GM18505 (cell line): ENCODE measurements at regions not wholly inside any gene's neighbourhood (a gene's known extent, or its start where the extent isn't known, plus 50 kb on each side); places are given as distances from the start of the nearest gene placed in this dataset.

ENCODE experiments used
- ATAC-seq: cut with Tn5 transposase; IDR thresholded peaks from one replicate; pipeline ENCODE4 v1.9.1; 2021; ENCODE audit not compliant: unreplicated experiment
- POLR2A ChIP-seq: IDR thresholded peaks from 4 replicates; pipeline ENCODE4 v1.6.1; 2011; ENCODE audit warnings: borderline replicate concordance; ENCODE audit not compliant: insufficient read depth, insufficient read length; ENCODE audit errors: extremely low read depth

DNA sequence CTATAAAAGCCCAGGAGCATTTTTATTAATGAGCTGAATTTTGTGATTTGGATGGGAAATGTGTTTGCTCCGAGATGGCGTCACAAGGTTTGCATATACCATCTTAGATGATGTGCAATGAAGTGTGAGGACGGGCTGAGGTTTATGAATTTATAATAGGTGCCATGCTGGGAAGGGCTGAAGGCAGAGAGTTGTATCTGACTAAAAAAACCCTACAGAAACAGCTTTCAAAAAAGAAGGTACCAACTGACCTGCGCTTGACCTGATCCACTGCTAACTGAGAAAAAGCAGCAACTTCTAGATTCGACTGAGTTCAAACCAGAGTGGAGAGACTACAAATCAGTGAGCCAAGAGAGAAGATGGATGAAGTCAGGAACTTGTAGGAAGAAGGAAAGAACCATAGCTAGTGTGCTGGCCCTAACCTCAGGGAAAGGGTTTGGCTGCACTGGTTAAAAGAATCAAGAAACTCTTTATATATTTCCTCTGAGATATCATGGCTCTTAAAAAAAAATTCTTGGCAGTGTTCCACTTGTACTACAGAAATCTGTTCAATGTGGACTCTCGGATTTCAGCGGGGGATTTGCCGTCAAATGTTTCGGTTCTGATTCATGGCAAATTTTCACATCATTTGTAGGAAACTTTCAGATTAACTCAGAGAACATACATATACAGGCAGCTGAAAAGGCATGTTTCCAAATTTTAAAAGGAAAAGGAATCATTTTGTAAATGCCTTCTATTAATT lies 56.5 kb upstream of the HDGFL1 start:
- no peak for TF ChIP-seq POLR2A
- no peak for ATAC-seq

DNA sequence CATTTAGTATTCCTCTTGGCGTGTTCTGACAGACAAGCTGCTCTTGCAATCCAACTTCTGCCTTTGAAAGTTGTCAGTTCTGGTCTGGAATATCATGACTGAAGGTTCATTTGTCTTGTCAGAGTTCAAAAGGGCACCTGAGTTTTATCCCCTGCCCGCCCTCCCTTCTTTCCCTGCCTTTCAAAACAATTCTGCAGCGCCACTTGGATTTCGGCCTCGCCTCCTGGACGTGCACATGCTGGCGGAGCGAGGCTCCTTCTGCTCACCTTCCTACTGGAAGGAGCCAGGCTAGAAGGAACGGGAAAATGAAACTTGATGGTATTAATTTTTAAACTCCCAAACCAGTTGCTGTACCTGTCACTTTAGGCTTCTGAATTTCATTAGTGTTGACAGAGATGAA lies 55.7 kb upstream of the HDGFL1 start:
- no peak for TF ChIP-seq POLR2A
- no peak for ATAC-seq

- TF ChIP-seq POLR2A, result no peak
- no peak for ATAC-seq
Observed at GRCh38 chr6:22519237-22519636, 50.1 kb upstream of the HDGFL1 start.
